Keratinocyte (primary cell): ENCODE measurements at regions not wholly inside any gene's neighbourhood (a gene's known extent, or its start where the extent isn't known, plus 50 kb on each side); places are given as distances from the start of the nearest gene placed in this dataset.

Experiments used
- DNase-seq: peaks from one replicate; pipeline ENCODE4 v3.0.0-alpha.2; 2011; ENCODE audit warnings: low read depth, missing footprints, low spot score
- FAIRE-seq: peaks from 2 replicates; lab custom pipeline; 2011; peaks lifted over from hg19 to GRCh38; lab: Jason Lieb, UNC
- H2AFZ ChIP-seq: 2 replicates; pipeline ENCODE4 v1.6.0; 2012; ENCODE audit warnings: low read length, control low read depth, inconsistent platforms; ENCODE audit not compliant: control insufficient read depth
- H3K27ac ChIP-seq: 2 replicates; pipeline ENCODE4 v1.5.1; 2011; ENCODE audit warnings: low read length; ENCODE audit not compliant: control insufficient read depth, insufficient read depth
- H3K27me3 ChIP-seq: 3 replicates; pipeline ENCODE4 v1.6.0; 2011; ENCODE audit warnings: low read length; ENCODE audit not compliant: control insufficient read depth, insufficient read depth; ENCODE audit errors: extremely low read depth
- H3K36me3 ChIP-seq, 2 experiments: 2 replicates in 1 of 2; 3 replicates in 1 of 2; pipeline ENCODE4 v1.5.1; 2011; ENCODE audit warnings: low read length in 2 of 2, mild to moderate bottlenecking in 1 of 2; ENCODE audit not compliant: control insufficient read depth in 2 of 2, insufficient read depth in 2 of 2; ENCODE audit errors: extremely low read depth in 1 of 2
- H3K4me1 ChIP-seq: 3 replicates; pipeline ENCODE4 v1.5.1; 2011; ENCODE audit warnings: low read length; ENCODE audit not compliant: control insufficient read depth, insufficient read depth; ENCODE audit errors: extremely low read depth
- H3K4me2 ChIP-seq: 3 replicates; pipeline ENCODE4 v1.6.0; 2011; ENCODE audit warnings: low read depth, low read length; ENCODE audit not compliant: control insufficient read depth, insufficient read depth; ENCODE audit errors: extremely low read depth
- H3K4me3 ChIP-seq, 3 experiments: fragments of 200-600 bp in 1 of 3; sonication (generic) in 1 of 3; 2 replicates in 2 of 3; 3 replicates in 1 of 3; pipeline ENCODE4 v1.5.1; 2011 to 2016; ENCODE audit warnings: low read length in 3 of 3, mild to moderate bottlenecking in 3 of 3, control low read depth in 2 of 3, inconsistent platforms in 1 of 3, low read depth in 1 of 3, mixed read lengths in 1 of 3, mixed run types in 1 of 3, moderate library complexity in 1 of 3; ENCODE audit not compliant: control insufficient read depth in 2 of 3, insufficient read depth in 2 of 3; ENCODE audit errors: extremely low read depth in 1 of 3
- H3K79me2 ChIP-seq: 2 replicates; pipeline ENCODE4 v1.6.0; 2012; ENCODE audit warnings: low read length; ENCODE audit not compliant: control insufficient read depth, insufficient read depth
- H3K9ac ChIP-seq: 3 replicates; pipeline ENCODE4 v1.6.0; 2011; ENCODE audit warnings: low read length; ENCODE audit not compliant: control insufficient read depth, insufficient read depth; ENCODE audit errors: extremely low read depth
- H3K9me1 ChIP-seq: 3 replicates; pipeline ENCODE4 v1.6.0; 2011; ENCODE audit warnings: low read length; ENCODE audit not compliant: control insufficient read depth, insufficient read depth; ENCODE audit errors: extremely low read depth
- H3K9me3 ChIP-seq: 2 replicates; pipeline ENCODE4 v1.5.1; 2012; ENCODE audit warnings: low read depth, low read length; ENCODE audit not compliant: control insufficient read depth
- H4K20me1 ChIP-seq: 3 replicates; pipeline ENCODE4 v1.6.0; 2011; ENCODE audit warnings: low read length; ENCODE audit not compliant: control insufficient read depth, insufficient read depth; ENCODE audit errors: extremely low read depth
- EZH2 ChIP-seq: IDR thresholded peaks from one replicate; pipeline ENCODE4 v1.6.1; 2012; ENCODE audit warnings: inconsistent platforms, mild to moderate bottlenecking, low read length, moderate library complexity
- dilution Hi-C: fragments of 300-500 bp; cut with MboI; formaldehyde crosslinking; loops from one replicate; pipeline ENCODE4 v1.7.0; 2020; ENCODE audit warnings: low sequenced_read_pairs; ENCODE audit not compliant: extremely low pct_ligation_motif_present
- TF ChIP-seq, protein P1 (sequence below), 3 experiments: IDR thresholded peaks in 1 of 3; conservative IDR thresholded peaks in 1 of 3; optimal IDR thresholded peaks in 1 of 3; 2 replicates in 2 of 3; 3 replicates in 1 of 3; pipeline versions ENCODE3 to v1.5.1; 2011; ENCODE audit warnings: low read length in 3 of 3, mild to moderate bottlenecking in 3 of 3, moderate library complexity in 2 of 3, control low read depth in 1 of 3, inconsistent platforms in 1 of 3; ENCODE audit not compliant: insufficient read depth in 2 of 3; ENCODE audit errors: extremely low read depth in 1 of 3

DNA sequence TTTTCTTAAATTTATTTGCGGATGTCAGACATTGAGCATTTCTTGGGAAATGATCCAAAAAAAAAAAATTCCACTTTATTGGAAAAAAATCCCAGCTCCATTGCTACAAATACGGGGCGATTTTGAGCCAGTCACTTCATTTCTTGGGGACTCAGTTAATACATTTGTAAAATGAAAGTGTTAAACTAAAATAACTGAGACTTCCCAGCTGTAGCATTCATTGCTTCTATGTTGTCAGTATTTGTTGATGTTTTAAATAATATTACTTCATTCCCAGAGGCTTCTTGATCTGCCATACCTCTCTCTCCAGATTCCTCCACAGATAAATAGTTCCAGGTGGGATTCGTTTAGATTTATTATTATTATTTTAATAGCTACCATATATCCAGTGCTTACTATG lies 77.1 kb upstream of the HS3ST3A1 start:
- Histone ChIP-seq H3K4me2 (no peak overlapping the region), H3K9me1 (no peaks in the 10 kb centered on the region), H3K27me3 (no peaks in the 10 kb centered on the region), H3K27ac (no peak overlapping the region), H3K4me1 (no peaks in the 10 kb centered on the region), H3K79me2 (no peaks in the 10 kb centered on the region), H3K36me3 (no peaks in the 10 kb centered on the region), H4K20me1 (no peaks in the 10 kb centered on the region), H2AFZ (no peak overlapping the region), H3K9ac (no peak overlapping the region), H3K4me3 (no peak overlapping the region), H3K9me3 (no peaks in the 10 kb centered on the region)
- FAIRE-seq: no peak
- dilution Hi-C loops: no loop called here
- DNase-seq: no peak
- TF ChIP-seq EZH2: no peak
- TF ChIP-seq, protein P1, sequence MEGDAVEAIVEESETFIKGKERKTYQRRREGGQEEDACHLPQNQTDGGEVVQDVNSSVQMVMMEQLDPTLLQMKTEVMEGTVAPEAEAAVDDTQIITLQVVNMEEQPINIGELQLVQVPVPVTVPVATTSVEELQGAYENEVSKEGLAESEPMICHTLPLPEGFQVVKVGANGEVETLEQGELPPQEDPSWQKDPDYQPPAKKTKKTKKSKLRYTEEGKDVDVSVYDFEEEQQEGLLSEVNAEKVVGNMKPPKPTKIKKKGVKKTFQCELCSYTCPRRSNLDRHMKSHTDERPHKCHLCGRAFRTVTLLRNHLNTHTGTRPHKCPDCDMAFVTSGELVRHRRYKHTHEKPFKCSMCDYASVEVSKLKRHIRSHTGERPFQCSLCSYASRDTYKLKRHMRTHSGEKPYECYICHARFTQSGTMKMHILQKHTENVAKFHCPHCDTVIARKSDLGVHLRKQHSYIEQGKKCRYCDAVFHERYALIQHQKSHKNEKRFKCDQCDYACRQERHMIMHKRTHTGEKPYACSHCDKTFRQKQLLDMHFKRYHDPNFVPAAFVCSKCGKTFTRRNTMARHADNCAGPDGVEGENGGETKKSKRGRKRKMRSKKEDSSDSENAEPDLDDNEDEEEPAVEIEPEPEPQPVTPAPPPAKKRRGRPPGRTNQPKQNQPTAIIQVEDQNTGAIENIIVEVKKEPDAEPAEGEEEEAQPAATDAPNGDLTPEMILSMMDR (optimal IDR thresholded peaks at IDR 0.05 in 1 of 3, IDR thresholded peaks at IDR 0.05 in 1 of 3, conservative IDR thresholded peaks at IDR 0.05 in 1 of 3; ENCODE audit: extremely low read depth in 1 of 3, insufficient read depth in 2 of 3, low read length in 3 of 3): no peak

DNA sequence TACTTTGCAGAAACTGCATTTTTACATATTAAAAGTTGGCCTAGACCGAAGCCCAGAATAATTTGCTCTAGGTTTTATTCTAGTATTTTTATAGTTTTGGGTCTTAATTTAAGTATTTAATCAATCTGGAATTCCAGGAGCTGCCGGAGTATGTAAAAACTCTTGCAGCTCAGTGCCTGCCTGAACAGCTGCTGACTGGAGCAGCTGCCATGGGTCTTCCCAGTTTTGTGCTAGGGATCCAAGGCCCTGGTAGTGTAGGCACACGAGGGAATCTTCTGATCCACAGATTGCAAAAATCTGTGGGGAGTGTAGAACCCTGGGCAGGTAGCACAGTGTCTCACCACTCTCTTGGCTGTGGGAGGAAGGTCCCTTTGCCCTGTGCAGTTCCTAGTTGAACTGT lies 87.0 kb upstream of the HS3ST3A1 start:
- Histone ChIP-seq H2AFZ (no peak overlapping the region), H3K27me3 (no peaks in the 10 kb centered on the region), H3K9me1 (no peaks in the 10 kb centered on the region), H3K36me3 (no peaks in the 10 kb centered on the region), H3K9ac (no peak overlapping the region), H3K79me2 (no peaks in the 10 kb centered on the region), H3K4me1 (no peaks in the 10 kb centered on the region), H3K4me3 (no peak overlapping the region), H3K9me3 (no peaks in the 10 kb centered on the region), H3K27ac (no peak overlapping the region), H4K20me1 (no peaks in the 10 kb centered on the region), H3K4me2 (no peak overlapping the region)
- dilution Hi-C loops: no loop called here
- FAIRE-seq: no peak
- no peak for TF ChIP-seq EZH2
- TF ChIP-seq, protein P1 (optimal IDR thresholded peaks at IDR 0.05 in 1 of 3, IDR thresholded peaks at IDR 0.05 in 1 of 3, conservative IDR thresholded peaks at IDR 0.05 in 1 of 3; ENCODE audit: extremely low read depth in 1 of 3, insufficient read depth in 2 of 3, low read length in 3 of 3): no peak
- DNase-seq: no peak
